GM18511 (cell line): ENCODE measurements at regions not wholly inside any gene's neighbourhood (a gene's known extent, or its start where the extent isn't known, plus 50 kb on each side); places are given as distances from the start of the nearest gene placed in this dataset.
A peak's percentile ranks its signal among the peaks of the same experiment; 100 is the strongest.

ENCODE experiments used
- ATAC-seq: cut with Tn5 transposase; IDR thresholded peaks from one replicate; pipeline ENCODE4 v1.9.1; 2021; ENCODE audit warnings: mild to moderate bottlenecking, moderate library complexity; ENCODE audit not compliant: unreplicated experiment

GRCh38 chr3:177589911-177590381, 392.7 kb upstream of the TBL1XR1 start:
- peak; percentile 81 for ATAC-seq

GRCh38 chr3:177590826-177591225, 393.5 kb upstream of the TBL1XR1 start:
- no peak for ATAC-seq

- ATAC-seq: peak; percentile 73
Measured at GRCh38 chr3:177591379-177591778, 394.1 kb upstream of the TBL1XR1 start.

GRCh38 chr3:177594096-177594495, 396.8 kb upstream of the TBL1XR1 start:
- no peak for ATAC-seq

- no peak for ATAC-seq
Measured at GRCh38 chr3:177595530-177596188, 398.4 kb upstream of the TBL1XR1 start.

- no peak for ATAC-seq
Measured at GRCh38 chr3:177596248-177596815, 399.1 kb upstream of the TBL1XR1 start.

GRCh38 chr3:177596816-177597271, 399.6 kb upstream of the TBL1XR1 start:
- ATAC-seq: no peak

GRCh38 chr3:177597311-177598096, 400.2 kb upstream of the TBL1XR1 start:
- peak; percentile 90 for ATAC-seq

- peak; percentile 8 for ATAC-seq
Measured at GRCh38 chr3:177598097-177598833, 401.0 kb upstream of the TBL1XR1 start.

- ATAC-seq: no peak
Measured at GRCh38 chr3:177599326-177599725, 402.0 kb upstream of the TBL1XR1 start.

GRCh38 chr3:177599837-177600236, 402.6 kb upstream of the TBL1XR1 start:
- ATAC-seq: no peak

- no peak for ATAC-seq
Measured at GRCh38 chr3:177600411-177600810, 403.1 kb upstream of the TBL1XR1 start.

GRCh38 chr3:177601152-177601551, 403.9 kb upstream of the TBL1XR1 start:
- no peak for ATAC-seq

GRCh38 chr3:177602601-177603147, 405.4 kb upstream of the TBL1XR1 start:
- ATAC-seq: peak; percentile 19

GRCh38 chr3:177603148-177603603, 405.9 kb upstream of the TBL1XR1 start:
- ATAC-seq: peak; percentile 77

- ATAC-seq: no peak
Measured at GRCh38 chr3:177604181-177604580, 406.9 kb upstream of the TBL1XR1 start.

GRCh38 chr3:177606891-177607290, 409.6 kb upstream of the TBL1XR1 start:
- no peak for ATAC-seq

GRCh38 chr3:177607589-177607988, 410.3 kb upstream of the TBL1XR1 start:
- no peak for ATAC-seq

GRCh38 chr3:177608443-177608842, 411.2 kb upstream of the TBL1XR1 start:
- no peak for ATAC-seq

GRCh38 chr3:177609613-177610012, 412.3 kb upstream of the TBL1XR1 start:
- ATAC-seq: no peak

GRCh38 chr3:177610262-177610661, 413.0 kb upstream of the TBL1XR1 start:
- ATAC-seq: no peak
